OCI-LY1 (cell line): ENCODE measurements at regions not wholly inside any gene's neighbourhood (a gene's known extent, or its start where the extent isn't known, plus 50 kb on each side); places are given as distances from the start of the nearest gene placed in this dataset.

Source experiments
- H2AFZ ChIP-seq: fragments of 200-600 bp; sonication (generic), shearing (Covaris generic); 2 replicates; pipeline ENCODE4 v1.6.0; 2014; ENCODE audit warnings: antibody characterized with exemption, mild to moderate bottlenecking, low read length
- H3F3A ChIP-seq: fragments of 200-600 bp; sonication (generic), shearing (Covaris generic); 2 replicates; pipeline ENCODE4 v1.6.0; 2014; ENCODE audit warnings: mild to moderate bottlenecking, antibody characterized with exemption, low read length, moderate library complexity; ENCODE audit not compliant: insufficient read depth
- H3K27ac ChIP-seq: fragments of 200-600 bp; sonication (generic); 2 replicates; pipeline ENCODE4 v1.5.1; 2014; ENCODE audit warnings: low read length, mixed run types, mild to moderate bottlenecking, low read depth; ENCODE audit not compliant: poor library complexity, severe bottlenecking
- H3K27me3 ChIP-seq: fragments of 200-600 bp; sonication (generic); 2 replicates; pipeline ENCODE4 v1.6.0; 2014; ENCODE audit warnings: antibody characterized with exemption, mild to moderate bottlenecking, low read length, moderate library complexity; ENCODE audit not compliant: insufficient read depth
- H3K36me3 ChIP-seq: fragments of 200-600 bp; sonication (generic); 2 replicates; pipeline ENCODE4 v1.6.1; 2014; ENCODE audit warnings: mild to moderate bottlenecking, antibody characterized with exemption, low read length, moderate library complexity, mixed read lengths; ENCODE audit not compliant: insufficient read depth
- H3K4me1 ChIP-seq: fragments of 200-600 bp; sonication (generic); 2 replicates; pipeline ENCODE4 v1.5.1; 2014; ENCODE audit warnings: mild to moderate bottlenecking, low read length, moderate library complexity; ENCODE audit not compliant: insufficient read depth, severe bottlenecking
- H3K4me2 ChIP-seq: fragments of 200-600 bp; sonication (generic), shearing (Covaris generic); 2 replicates; pipeline ENCODE4 v1.6.1; 2014; ENCODE audit warnings: low read length
- H3K4me3 ChIP-seq: fragments of 200-600 bp; sonication (generic); 2 replicates; pipeline ENCODE4 v1.5.1; 2014; ENCODE audit warnings: low read length, low read depth, mild to moderate bottlenecking, mixed read lengths; ENCODE audit not compliant: poor library complexity, severe bottlenecking
- H3K79me2 ChIP-seq: fragments of 200-600 bp; shearing (Covaris generic); 2 replicates; pipeline ENCODE4 v1.6.1; 2016; ENCODE audit warnings: mixed run types, low read length, mixed read lengths; ENCODE audit not compliant: insufficient read depth
- H3K9ac ChIP-seq: fragments of 200-600 bp; sonication (generic), shearing (Covaris generic); 2 replicates; pipeline ENCODE4 v1.6.1; 2014; ENCODE audit warnings: mild to moderate bottlenecking, low read length, mixed read lengths
- H3K9me2 ChIP-seq: fragments of 200-600 bp; sonication (generic), shearing (Covaris generic); 2 replicates; pipeline ENCODE4 v1.6.1; 2014; ENCODE audit warnings: low read depth, mild to moderate bottlenecking, low read length, mixed read lengths
- H3K9me3 ChIP-seq: fragments of 200-600 bp; shearing (Covaris generic); 2 replicates; pipeline ENCODE4 v1.6.1; 2014; ENCODE audit warnings: low read length, mixed read lengths
- H4K20me1 ChIP-seq: fragments of 200-600 bp; sonication (generic), shearing (Covaris generic); 2 replicates; pipeline ENCODE4 v1.6.0; 2016; ENCODE audit warnings: mild to moderate bottlenecking, low read length; ENCODE audit not compliant: insufficient read depth
- CTCF ChIP-seq: fragments of 200-600 bp; sonication (generic), shearing (Covaris generic); IDR thresholded peaks from 2 replicates; pipeline ENCODE4 v1.5.1; 2017; ENCODE audit warnings: mild to moderate bottlenecking, antibody characterized with exemption, low read length, moderate library complexity, mixed read lengths
- EZH2 ChIP-seq: fragments of 200-600 bp; sonication (generic), shearing (Covaris generic); IDR thresholded peaks from 2 replicates; pipeline ENCODE4 v1.8.0; 2017; ENCODE audit warnings: borderline replicate concordance, mixed run types, mild to moderate bottlenecking, antibody characterized with exemption, low read length, moderate library complexity, mixed read lengths

GRCh38 chr21:14691914-14692313 lies 145.8 kb upstream of the SAMSN1 start:
- H3K4me3 ChIP-seq: peak overlapping the region; percentile 5
- H3K79me2 ChIP-seq: no peaks in the 10 kb centered on the region
- no peaks in the 10 kb centered on the region for H3K9me3 ChIP-seq
- no peaks in the 10 kb centered on the region for H3K27me3 ChIP-seq
- no peaks in the 10 kb centered on the region for H3F3A ChIP-seq
- H2AFZ ChIP-seq: peak overlapping the region; percentile 64
- H3K9me2 ChIP-seq: no peaks in the 10 kb centered on the region
- H3K27ac ChIP-seq: peak overlapping the region; percentile 27
- peak overlapping the region; percentile 7; the same call in 1 of the 2 replicates for H3K9ac ChIP-seq
- H3K36me3 ChIP-seq: no peaks in the 10 kb centered on the region
- peaks cover 35% of the 10 kb centered on the region for H3K4me1 ChIP-seq
- TF ChIP-seq EZH2 (no peak), CTCF (no peak)
- no peaks in the 10 kb centered on the region for H4K20me1 ChIP-seq
- H3K4me2 ChIP-seq: peak overlapping the region; percentile 38

DNA sequence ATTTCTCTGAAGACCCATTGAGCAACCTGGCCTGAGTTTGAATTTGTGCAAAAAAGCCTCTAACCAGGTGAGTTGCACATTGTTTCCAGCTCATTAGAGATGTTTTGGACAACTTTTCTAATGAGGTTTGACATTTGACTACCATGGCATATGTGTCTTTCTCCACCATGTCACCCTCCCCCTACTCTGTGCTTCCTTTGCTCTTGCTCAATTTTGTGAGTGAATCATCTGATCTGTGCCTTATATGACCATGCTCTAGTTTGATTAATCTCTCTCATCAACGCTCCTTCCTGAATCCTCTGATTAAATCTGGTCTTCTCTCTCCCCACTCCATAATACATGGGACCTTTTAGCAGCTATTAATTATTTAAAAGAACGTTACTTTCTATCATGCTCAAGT lies 144.8 kb upstream of the SAMSN1 start:
- no peaks in the 10 kb centered on the region for H3K27me3 ChIP-seq
- H3K27ac ChIP-seq: peak overlapping the region; percentile 27
- H3K9ac ChIP-seq: no peak overlapping the region
- H3K4me2 ChIP-seq: no peak overlapping the region
- H3K4me1 ChIP-seq: peaks cover 45% of the 10 kb centered on the region
- H2AFZ ChIP-seq: peak overlapping the region; percentile 36; the same call in 1 of the 2 replicates
- H4K20me1 ChIP-seq: no peaks in the 10 kb centered on the region
- H3F3A ChIP-seq: no peaks in the 10 kb centered on the region
- H3K4me3 ChIP-seq: no peak overlapping the region
- TF ChIP-seq EZH2 (no peak), CTCF (no peak)
- no peaks in the 10 kb centered on the region for H3K36me3 ChIP-seq
- H3K9me3 ChIP-seq: no peaks in the 10 kb centered on the region
- no peaks in the 10 kb centered on the region for H3K79me2 ChIP-seq
- H3K9me2 ChIP-seq: no peaks in the 10 kb centered on the region

DNA sequence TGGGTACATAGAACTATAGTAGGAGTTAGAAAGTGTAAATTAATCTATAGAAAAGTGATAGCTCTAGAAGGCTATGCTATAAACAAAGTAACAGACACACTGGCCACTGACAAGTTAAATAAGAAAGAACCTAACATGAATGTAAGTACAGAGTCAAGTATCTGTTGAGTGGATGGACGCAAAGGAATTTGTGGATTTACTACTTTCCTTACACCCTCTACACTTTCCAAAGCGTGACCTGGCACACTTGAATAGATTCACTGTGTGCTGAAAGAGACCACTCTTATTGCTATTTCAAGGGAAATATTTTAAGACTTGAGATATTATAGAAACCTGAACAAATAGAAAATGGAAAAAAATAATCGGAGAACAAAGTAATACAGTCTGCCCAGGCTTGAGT lies 142.8 kb upstream of the SAMSN1 start:
- Histone ChIP-seq H3K9me3 (no peaks in the 10 kb centered on the region), H3F3A (no peaks in the 10 kb centered on the region), H3K27ac (no peak overlapping the region), H3K27me3 (no peaks in the 10 kb centered on the region), H4K20me1 (no peaks in the 10 kb centered on the region), H3K9me2 (no peaks in the 10 kb centered on the region), H3K9ac (no peak overlapping the region), H3K79me2 (no peaks in the 10 kb centered on the region), H3K36me3 (no peaks in the 10 kb centered on the region), H3K4me1 (peaks cover 64% of the 10 kb centered on the region), H3K4me2 (no peak overlapping the region), H2AFZ (no peak overlapping the region), H3K4me3 (no peak overlapping the region)
- TF ChIP-seq CTCF: no peak
- TF ChIP-seq EZH2: no peak
